NB4 (cell line): ENCODE measurements at regions not wholly inside any gene's neighbourhood (a gene's known extent, or its start where the extent isn't known, plus 50 kb on each side); places are given as distances from the start of the nearest gene placed in this dataset.

ENCODE experiments used
- CTCF ChIP-seq: IDR thresholded peaks from one replicate; pipeline ENCODE4 v1.5.1; 2012; ENCODE audit warnings: low read depth, low read length
- MAX ChIP-seq: IDR thresholded peaks from 2 replicates; pipeline ENCODE4 v1.6.1; 2011; ENCODE audit warnings: low read depth, low read length
- MYC ChIP-seq: IDR thresholded peaks from 2 replicates; pipeline ENCODE4 v1.6.1; 2011; ENCODE audit warnings: low read depth, low read length
- POLR2A ChIP-seq: IDR thresholded peaks from 2 replicates; pipeline ENCODE4 v1.6.1; 2011; ENCODE audit warnings: mild to moderate bottlenecking; ENCODE audit not compliant: insufficient read length; ENCODE audit errors: extremely low read depth

- TF ChIP-seq CTCF (no peak), POLR2A (no peak), MAX (no peak), MYC (no peak)
Observed at GRCh38 chr2:103464831-103465230, 703.0 kb downstream of the TMEM182 start.
